ENCODE measurements at regions not wholly inside any gene's neighbourhood (a gene's known extent, or its start where the extent isn't known, plus 50 kb on each side); places are given as distances from the start of the nearest gene placed in this dataset.
"Not testable (repeated sequence)": the region's sequence is repeated elsewhere in the genome, so short reads cannot be mapped to it uniquely, and the experiment has no call there.

GRCh38 chr4:179352221-179352620 is 1910.0 kb upstream of the AGA start:
- no peak overlapping the region for H3K4me2 ChIP-seq (ENCODE audit: low read depth, low read length)
- no peaks in the 10 kb centered on the region for H3K79me2 ChIP-seq (ENCODE audit: low read length)
- no peaks in the 10 kb centered on the region for H3K4me1 ChIP-seq (ENCODE audit: low read length)
- no peak for DNase-seq
- no peak for TF ChIP-seq EZH2phosphoT487 (IDR thresholded peaks at IDR 0.05; ENCODE audit: low read length)
- no peak for TF ChIP-seq CTCF (IDR thresholded peaks at IDR 0.05; ENCODE audit: low read length)
- H3K9me2 ChIP-seq (replicated peaks; ENCODE audit: insufficient read depth, low read length), result no peaks in the 10 kb centered on the region
- no peak overlapping the region for H3K9ac ChIP-seq (ENCODE audit: low read length)
- H3K36me3 ChIP-seq (replicated peaks; ENCODE audit: insufficient read depth, low read length), result no peaks in the 10 kb centered on the region
- H3K4me3 ChIP-seq (ENCODE audit: low read length), result no peak overlapping the region
- no peaks in the 10 kb centered on the region for H3F3A ChIP-seq (ENCODE audit: insufficient read depth, low read length)
- no peak overlapping the region for H3K27ac ChIP-seq (ENCODE audit: low read length)
- no peak overlapping the region for H2AFZ ChIP-seq (ENCODE audit: low read length)
- no peaks in the 10 kb centered on the region for H4K20me1 ChIP-seq (ENCODE audit: insufficient read depth, low read length)
- H3K27me3 ChIP-seq (replicated peaks; ENCODE audit: insufficient read depth, low read length), result no peaks in the 10 kb centered on the region
- H3K9me3 ChIP-seq (replicated peaks; ENCODE audit: insufficient read depth, low read length), result no peaks in the 10 kb centered on the region

- H3K4me1 ChIP-seq (ENCODE audit: low read length), result no peaks in the 10 kb centered on the region
- H3K79me2 ChIP-seq (ENCODE audit: low read length), result no peaks in the 10 kb centered on the region
- H3K4me3 ChIP-seq (ENCODE audit: low read length), result no peak overlapping the region
- no peak overlapping the region for H3K4me2 ChIP-seq (ENCODE audit: low read depth, low read length)
- H3K9ac ChIP-seq (ENCODE audit: low read length), result no peak overlapping the region
- DNase-seq, result no peak
- H2AFZ ChIP-seq (ENCODE audit: low read length), result no peak overlapping the region
- H3F3A ChIP-seq (ENCODE audit: insufficient read depth, low read length), result no peaks in the 10 kb centered on the region
- H3K27me3 ChIP-seq (replicated peaks; ENCODE audit: insufficient read depth, low read length), result no peaks in the 10 kb centered on the region
- TF ChIP-seq EZH2 (optimal IDR thresholded peaks at IDR 0.05; ENCODE audit: low read depth, low read length) (no peak), CTCF (IDR thresholded peaks at IDR 0.05; ENCODE audit: low read length) (no peak), EZH2phosphoT487 (IDR thresholded peaks at IDR 0.05; ENCODE audit: low read length) (no peak)
- H3K36me3 ChIP-seq (replicated peaks; ENCODE audit: insufficient read depth, low read length), result no peaks in the 10 kb centered on the region
- H3K9me3 ChIP-seq (replicated peaks; ENCODE audit: insufficient read depth, low read length), result no peaks in the 10 kb centered on the region
- H3K9me2 ChIP-seq (replicated peaks; ENCODE audit: insufficient read depth, low read length), result no peaks in the 10 kb centered on the region
- no peaks in the 10 kb centered on the region for H4K20me1 ChIP-seq (ENCODE audit: insufficient read depth, low read length)
- H3K27ac ChIP-seq (ENCODE audit: low read length), result no peak overlapping the region
Measured at GRCh38 chr4:179353786-179354185, 1911.5 kb upstream of the AGA start.

- TF ChIP-seq CTCF (IDR thresholded peaks at IDR 0.05; ENCODE audit: low read length) (no peak), EZH2 (optimal IDR thresholded peaks at IDR 0.05; ENCODE audit: low read depth, low read length) (no peak), EZH2phosphoT487 (IDR thresholded peaks at IDR 0.05; ENCODE audit: low read length) (no peak)
- H3K9ac ChIP-seq (ENCODE audit: low read length), result no peak overlapping the region
Measured at GRCh38 chr4:179361978-179362486, 1919.8 kb upstream of the AGA start.

GRCh38 chr4:179365932-179366331 is 1923.7 kb upstream of the AGA start:
- not testable (repeated sequence) for H2AFZ ChIP-seq (ENCODE audit: low read length); H4K20me1 ChIP-seq (ENCODE audit: insufficient read depth, low read length); H3K27me3 ChIP-seq (replicated peaks; ENCODE audit: insufficient read depth, low read length)

More at GRCh38 chr4:179361978-179362486, 1919.8 kb upstream of the AGA start:
- no peaks in the 10 kb centered on the region for H4K20me1 ChIP-seq (ENCODE audit: insufficient read depth, low read length)
- H3K9me2 ChIP-seq (replicated peaks; ENCODE audit: insufficient read depth, low read length), result no peaks in the 10 kb centered on the region
- no peaks in the 10 kb centered on the region for H3K79me2 ChIP-seq (ENCODE audit: low read length)
- H3K9me3 ChIP-seq (replicated peaks; ENCODE audit: insufficient read depth, low read length), result no peaks in the 10 kb centered on the region
- H3K36me3 ChIP-seq (replicated peaks; ENCODE audit: insufficient read depth, low read length), result no peaks in the 10 kb centered on the region
- no peaks in the 10 kb centered on the region for H3K27me3 ChIP-seq (replicated peaks; ENCODE audit: insufficient read depth, low read length)
- no peaks in the 10 kb centered on the region for H3F3A ChIP-seq (ENCODE audit: insufficient read depth, low read length)
- no peak overlapping the region for H2AFZ ChIP-seq (ENCODE audit: low read length)
- no peak overlapping the region for H3K4me3 ChIP-seq (ENCODE audit: low read length)
- DNase-seq, result no peak
- no peaks in the 10 kb centered on the region for H3K4me1 ChIP-seq (ENCODE audit: low read length)
- H3K4me2 ChIP-seq (ENCODE audit: low read depth, low read length), result no peak overlapping the region
- no peak overlapping the region for H3K27ac ChIP-seq (ENCODE audit: low read length)

More at GRCh38 chr4:179365932-179366331, 1923.7 kb upstream of the AGA start:
- not testable (repeated sequence) for H3K9ac ChIP-seq (ENCODE audit: low read length); H3K9me2 ChIP-seq (replicated peaks; ENCODE audit: insufficient read depth, low read length); H3K79me2 ChIP-seq (ENCODE audit: low read length); H3F3A ChIP-seq (ENCODE audit: insufficient read depth, low read length); H3K4me1 ChIP-seq (ENCODE audit: low read length); H3K4me2 ChIP-seq (ENCODE audit: low read depth, low read length); H3K27ac ChIP-seq (ENCODE audit: low read length); H3K9me3 ChIP-seq (replicated peaks; ENCODE audit: insufficient read depth, low read length); H3K4me3 ChIP-seq (ENCODE audit: low read length); DNase-seq; H3K36me3 ChIP-seq (replicated peaks; ENCODE audit: insufficient read depth, low read length)

Measured in MM.1S (cell line).